ENCODE measurements at regions not wholly inside any gene's neighbourhood (a gene's known extent, or its start where the extent isn't known, plus 50 kb on each side); places are given as distances from the start of the nearest gene placed in this dataset.

DNA sequence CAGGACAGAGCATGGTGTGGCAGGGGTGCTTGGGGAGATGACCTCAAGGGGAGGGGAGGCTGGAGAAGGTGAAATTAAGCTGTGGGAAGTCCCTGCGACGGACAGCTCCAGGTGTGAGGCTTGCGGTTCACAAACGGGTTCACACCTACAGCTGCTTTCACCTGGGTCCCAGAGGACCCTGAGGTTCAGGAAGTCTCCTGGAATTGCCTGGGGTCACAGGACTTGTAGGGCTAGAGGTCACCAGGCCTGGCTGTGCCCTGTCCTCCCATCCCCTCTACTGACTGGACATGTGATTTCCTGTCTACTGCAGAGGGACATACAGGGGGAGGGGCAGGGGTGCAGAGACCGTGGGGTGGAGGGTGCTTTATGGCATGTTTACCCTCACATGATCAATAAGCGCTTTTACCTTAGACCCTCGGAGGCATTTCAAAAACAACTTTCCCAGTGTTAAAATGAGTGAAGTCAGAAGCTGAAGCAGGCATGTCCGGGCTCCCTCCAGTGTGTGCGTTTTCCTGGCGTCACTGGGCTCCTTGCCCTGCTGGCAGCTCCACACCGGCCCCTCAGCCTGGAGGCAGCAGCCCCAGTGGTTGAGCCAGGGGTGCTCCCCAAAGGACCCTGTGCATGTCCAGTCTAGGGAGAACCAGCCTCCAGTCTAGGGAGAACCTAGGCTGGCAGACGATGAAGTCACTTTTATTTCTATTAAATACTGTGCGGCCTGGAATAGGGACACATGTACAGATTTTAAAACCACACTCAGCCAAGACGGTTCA is 66.6 kb upstream of the IGFBP3 start:
- TF ChIP-seq POLR2A (IDR thresholded peaks at IDR 0.05) = no peak
- TF ChIP-seq, protein P1, sequence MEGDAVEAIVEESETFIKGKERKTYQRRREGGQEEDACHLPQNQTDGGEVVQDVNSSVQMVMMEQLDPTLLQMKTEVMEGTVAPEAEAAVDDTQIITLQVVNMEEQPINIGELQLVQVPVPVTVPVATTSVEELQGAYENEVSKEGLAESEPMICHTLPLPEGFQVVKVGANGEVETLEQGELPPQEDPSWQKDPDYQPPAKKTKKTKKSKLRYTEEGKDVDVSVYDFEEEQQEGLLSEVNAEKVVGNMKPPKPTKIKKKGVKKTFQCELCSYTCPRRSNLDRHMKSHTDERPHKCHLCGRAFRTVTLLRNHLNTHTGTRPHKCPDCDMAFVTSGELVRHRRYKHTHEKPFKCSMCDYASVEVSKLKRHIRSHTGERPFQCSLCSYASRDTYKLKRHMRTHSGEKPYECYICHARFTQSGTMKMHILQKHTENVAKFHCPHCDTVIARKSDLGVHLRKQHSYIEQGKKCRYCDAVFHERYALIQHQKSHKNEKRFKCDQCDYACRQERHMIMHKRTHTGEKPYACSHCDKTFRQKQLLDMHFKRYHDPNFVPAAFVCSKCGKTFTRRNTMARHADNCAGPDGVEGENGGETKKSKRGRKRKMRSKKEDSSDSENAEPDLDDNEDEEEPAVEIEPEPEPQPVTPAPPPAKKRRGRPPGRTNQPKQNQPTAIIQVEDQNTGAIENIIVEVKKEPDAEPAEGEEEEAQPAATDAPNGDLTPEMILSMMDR (IDR thresholded peaks at IDR 0.05 in 4 of 5, conservative IDR thresholded peaks at IDR 0.05 in 1 of 5) = no peak
